ENCODE measurements at regions not wholly inside any gene's neighbourhood (a gene's known extent, or its start where the extent isn't known, plus 50 kb on each side); places are given as distances from the start of the nearest gene placed in this dataset.

- DNase-seq (ENCODE audit: low read depth): no peak
- TF ChIP-seq CTCF (conservative IDR thresholded peaks at IDR 0.05; ENCODE audit: low read depth, low read length): no peak
- no peak overlapping the region for H3K4me3 ChIP-seq (ENCODE audit: low read depth, low read length)
These were observed 391.6 kb downstream of the PCDH20 start for GRCh38 chr13:61024046-61024445.

- TF ChIP-seq CTCF (conservative IDR thresholded peaks at IDR 0.05; ENCODE audit: low read depth, low read length): no peak
- no peak for DNase-seq (ENCODE audit: low read depth)
These were observed 393.8 kb downstream of the PCDH20 start for GRCh38 chr13:61021838-61022237.

GRCh38 chr13:61013796-61014195 is 401.9 kb downstream of the PCDH20 start:
- no peak overlapping the region for H3K4me3 ChIP-seq (ENCODE audit: low read depth, low read length)
- DNase-seq (ENCODE audit: low read depth): no peak
- no peak for TF ChIP-seq CTCF (conservative IDR thresholded peaks at IDR 0.05; ENCODE audit: low read depth, low read length)

More at GRCh38 chr13:61021838-61022237, 393.8 kb downstream of the PCDH20 start:
- H3K4me3 ChIP-seq (ENCODE audit: low read depth, low read length): no peak overlapping the region

GRCh38 chr13:61010358-61010757 is 405.3 kb downstream of the PCDH20 start:
- TF ChIP-seq CTCF (conservative IDR thresholded peaks at IDR 0.05; ENCODE audit: low read depth, low read length): no peak
- DNase-seq (ENCODE audit: low read depth): no peak
- no peak overlapping the region for H3K4me3 ChIP-seq (ENCODE audit: low read depth, low read length)

GRCh38 chr13:61002686-61003085 is 413.0 kb downstream of the PCDH20 start:
- DNase-seq (ENCODE audit: low read depth): no peak
- no peak for TF ChIP-seq CTCF (conservative IDR thresholded peaks at IDR 0.05; ENCODE audit: low read depth, low read length)
- no peak overlapping the region for H3K4me3 ChIP-seq (ENCODE audit: low read depth, low read length)

GRCh38 chr13:60990032-60990733 is 425.5 kb downstream of the PCDH20 start:
- no peak for DNase-seq (ENCODE audit: low read depth)

More at GRCh38 chr13:60990032-60990733, 425.5 kb downstream of the PCDH20 start:
- no peak for TF ChIP-seq CTCF (conservative IDR thresholded peaks at IDR 0.05; ENCODE audit: low read depth, low read length)
- no peak overlapping the region for H3K4me3 ChIP-seq (ENCODE audit: low read depth, low read length)
